ENCODE measurements at regions not wholly inside any gene's neighbourhood (a gene's known extent, or its start where the extent isn't known, plus 50 kb on each side); places are given as distances from the start of the nearest gene placed in this dataset.

- ChIA-PET POLR2A (no interaction called here), CTCF (no interaction called here)
- no peaks in the 10 kb centered on the region for H3K27me3 ChIP-seq (ENCODE audit: control insufficient read depth in 2 of 2, insufficient read depth in 2 of 2, low read length in 2 of 2)
- intact Hi-C loops (cut with micrococcal nuclease), result no loop called here
- H3K9me1 ChIP-seq (replicated peaks; ENCODE audit: control insufficient read depth, extremely low read depth, insufficient read depth, low read length), result no peaks in the 10 kb centered on the region
- H3K9ac ChIP-seq (replicated peaks; ENCODE audit: extremely low read depth, insufficient read depth, low read length), result no peak overlapping the region
- H2AFZ ChIP-seq (ENCODE audit: low read depth, low read length), result no peak overlapping the region
- dilution Hi-C loops (cut with MboI; ENCODE audit: extremely low pct_ligation_motif_present, low sequenced_read_pairs), result no loop called here
- DNase-seq (ENCODE audit: low read depth, low spot score), result no peak
- no peak overlapping the region for H3K4me2 ChIP-seq (ENCODE audit: insufficient read depth, low read length)
- no peaks in the 10 kb centered on the region for H4K20me1 ChIP-seq (replicated peaks; ENCODE audit: control insufficient read depth, extremely low read depth, insufficient read depth, low read length)
- no peak for TF ChIP-seq JUN (IDR thresholded peaks at IDR 0.05; ENCODE audit: borderline replicate concordance, insufficient read depth, insufficient read length, low read depth)
- TF ChIP-seq, protein P1, sequence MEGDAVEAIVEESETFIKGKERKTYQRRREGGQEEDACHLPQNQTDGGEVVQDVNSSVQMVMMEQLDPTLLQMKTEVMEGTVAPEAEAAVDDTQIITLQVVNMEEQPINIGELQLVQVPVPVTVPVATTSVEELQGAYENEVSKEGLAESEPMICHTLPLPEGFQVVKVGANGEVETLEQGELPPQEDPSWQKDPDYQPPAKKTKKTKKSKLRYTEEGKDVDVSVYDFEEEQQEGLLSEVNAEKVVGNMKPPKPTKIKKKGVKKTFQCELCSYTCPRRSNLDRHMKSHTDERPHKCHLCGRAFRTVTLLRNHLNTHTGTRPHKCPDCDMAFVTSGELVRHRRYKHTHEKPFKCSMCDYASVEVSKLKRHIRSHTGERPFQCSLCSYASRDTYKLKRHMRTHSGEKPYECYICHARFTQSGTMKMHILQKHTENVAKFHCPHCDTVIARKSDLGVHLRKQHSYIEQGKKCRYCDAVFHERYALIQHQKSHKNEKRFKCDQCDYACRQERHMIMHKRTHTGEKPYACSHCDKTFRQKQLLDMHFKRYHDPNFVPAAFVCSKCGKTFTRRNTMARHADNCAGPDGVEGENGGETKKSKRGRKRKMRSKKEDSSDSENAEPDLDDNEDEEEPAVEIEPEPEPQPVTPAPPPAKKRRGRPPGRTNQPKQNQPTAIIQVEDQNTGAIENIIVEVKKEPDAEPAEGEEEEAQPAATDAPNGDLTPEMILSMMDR (IDR thresholded peaks at IDR 0.05; ENCODE audit: extremely low read depth in 1 of 2, insufficient read depth in 1 of 2, low read depth in 1 of 2, low read length in 2 of 2), result no peak
- no peak for TF ChIP-seq MAX (IDR thresholded peaks at IDR 0.05; ENCODE audit: insufficient read depth, insufficient read length)
- TF ChIP-seq EZH2 (IDR thresholded peaks at IDR 0.05; ENCODE audit: borderline replicate concordance, low read depth, low read length, severe bottlenecking), result no peak
- TF ChIP-seq GATA2 (IDR thresholded peaks at IDR 0.05; ENCODE audit: insufficient read depth, insufficient read length, low read depth, low read length), result no peak
- no peak for TF ChIP-seq POLR2A (IDR thresholded peaks at IDR 0.05; ENCODE audit: low read depth, low read length)
- TF ChIP-seq POLR2AphosphoS5 (IDR thresholded peaks at IDR 0.05; ENCODE audit: insufficient read depth, low read depth, low read length), result no peak
- no peak for TF ChIP-seq MYC (IDR thresholded peaks at IDR 0.05; ENCODE audit: low read depth, low read length)
- no peak for TF ChIP-seq FOS (IDR thresholded peaks at IDR 0.05; ENCODE audit: borderline replicate concordance, insufficient read depth, low read length)
- no peak overlapping the region for H3K4me3 ChIP-seq (replicated peaks in 1 of 3; ENCODE audit: insufficient read depth in 1 of 3, low read depth in 1 of 3, low read length in 3 of 3)
- no peak overlapping the region for H3K27ac ChIP-seq (ENCODE audit: insufficient read depth, low read depth, low read length)
- no peaks in the 10 kb centered on the region for H3K36me3 ChIP-seq (ENCODE audit: control insufficient read depth in 2 of 2, extremely low read depth in 1 of 2, insufficient read depth in 2 of 2, low read length in 2 of 2)
- BruUV-seq (replicated peaks), result no TSS peak
- no peak for FAIRE-seq
- no peaks in the 10 kb centered on the region for H3K4me1 ChIP-seq (ENCODE audit: control insufficient read depth, extremely low read depth, insufficient read depth, low read length)
- H3K79me2 ChIP-seq (ENCODE audit: control insufficient read depth, insufficient read depth, low read length), result no peaks in the 10 kb centered on the region
- H3K9me3 ChIP-seq (replicated peaks; ENCODE audit: control insufficient read depth, insufficient read depth, low read length), result no peaks in the 10 kb centered on the region
Measured at GRCh38 chr6:23388086-23388783, 737.8 kb upstream of the NRSN1 start.
